GM18517 (cell line): ENCODE measurements at regions not wholly inside any gene's neighbourhood (a gene's known extent, or its start where the extent isn't known, plus 50 kb on each side); places are given as distances from the start of the nearest gene placed in this dataset.

Experiments
- ATAC-seq: cut with Tn5 transposase; IDR thresholded peaks from one replicate; pipeline ENCODE4 v1.9.1; 2021; ENCODE audit warnings: mild to moderate bottlenecking, moderate library complexity; ENCODE audit not compliant: unreplicated experiment

GRCh38 chr6:121020656-121021055, 313.6 kb downstream of the TBC1D32 start:
- ATAC-seq: no peak

GRCh38 chr6:121008553-121008952, 325.7 kb downstream of the TBC1D32 start:
- ATAC-seq: no peak

DNA sequence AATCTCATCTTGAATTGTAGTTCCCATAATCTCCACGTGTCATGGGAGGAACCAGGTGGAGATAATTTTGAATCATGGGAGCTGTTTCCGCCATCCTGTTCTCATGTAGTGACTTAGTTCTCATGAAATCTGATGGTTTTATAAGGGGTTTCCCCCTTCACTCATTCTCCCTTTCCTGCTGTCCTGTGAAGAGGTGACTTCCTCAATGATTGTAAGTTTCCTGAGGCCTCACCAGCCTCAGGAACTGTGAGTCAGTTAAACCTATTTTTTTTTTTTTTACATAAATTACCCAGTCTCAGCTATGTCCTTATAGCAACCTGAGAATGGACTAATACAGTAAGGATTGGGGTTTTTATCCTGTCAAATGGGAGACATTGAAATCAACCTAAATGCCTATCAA, 328.3 kb downstream of the TBC1D32 start:
- no peak for ATAC-seq

DNA sequence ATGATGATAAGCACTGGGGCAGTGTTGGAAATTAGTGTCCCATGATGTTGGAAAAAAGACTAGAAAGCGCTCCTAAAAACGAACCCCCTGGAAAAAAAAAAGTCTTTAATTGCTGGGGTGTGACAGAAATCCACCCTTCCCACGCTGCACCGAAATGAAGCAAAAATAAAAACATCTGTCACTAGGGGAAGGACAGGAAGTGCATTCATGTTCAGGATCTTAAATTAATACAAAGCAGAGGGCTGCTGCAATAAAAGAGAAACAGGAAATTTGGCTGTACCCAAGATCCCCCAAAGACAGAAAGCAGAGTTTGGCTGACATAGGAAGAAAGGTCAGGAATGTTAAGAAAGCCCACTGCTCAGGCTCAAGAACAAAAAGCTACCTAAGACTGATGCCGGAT, 333.9 kb downstream of the TBC1D32 start:
- ATAC-seq: no peak

- ATAC-seq: no peak
These were observed 337.9 kb downstream of the TBC1D32 start for GRCh38 chr6:120996340-120996739.

- ATAC-seq: no peak
These were observed 339.7 kb downstream of the TBC1D32 start for GRCh38 chr6:120994573-120994967.

- no peak for ATAC-seq
These were observed 340.2 kb downstream of the TBC1D32 start for GRCh38 chr6:120993929-120994572.

GRCh38 chr6:120992257-120992656, 342.0 kb downstream of the TBC1D32 start:
- ATAC-seq: no peak

- ATAC-seq: no peak
These were observed 343.4 kb downstream of the TBC1D32 start for GRCh38 chr6:120990866-120991265.

DNA sequence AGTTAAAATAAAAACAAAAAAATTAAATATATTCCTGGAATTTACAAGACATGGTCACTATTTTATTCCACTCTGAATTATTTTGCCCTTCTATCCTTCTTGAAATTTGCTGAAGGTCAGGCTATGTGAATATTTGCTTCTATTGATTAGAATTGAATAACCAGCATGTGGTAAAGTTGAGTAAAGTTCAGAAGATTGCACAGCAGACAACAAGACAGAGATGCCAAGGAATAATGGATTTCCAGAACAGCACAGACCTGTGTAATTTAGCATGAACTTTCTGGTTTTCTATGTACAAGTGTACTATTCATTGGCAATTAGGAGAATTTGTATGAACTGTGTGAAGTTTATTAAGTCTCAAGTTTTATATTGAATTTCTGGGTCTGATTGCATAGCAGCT, 352.4 kb downstream of the TBC1D32 start:
- no peak for ATAC-seq

- ATAC-seq: no peak
These were observed 368.0 kb downstream of the TBC1D32 start for GRCh38 chr6:120966321-120966720.

GRCh38 chr6:120965814-120966213, 368.5 kb downstream of the TBC1D32 start:
- peak; percentile 54 for ATAC-seq

DNA sequence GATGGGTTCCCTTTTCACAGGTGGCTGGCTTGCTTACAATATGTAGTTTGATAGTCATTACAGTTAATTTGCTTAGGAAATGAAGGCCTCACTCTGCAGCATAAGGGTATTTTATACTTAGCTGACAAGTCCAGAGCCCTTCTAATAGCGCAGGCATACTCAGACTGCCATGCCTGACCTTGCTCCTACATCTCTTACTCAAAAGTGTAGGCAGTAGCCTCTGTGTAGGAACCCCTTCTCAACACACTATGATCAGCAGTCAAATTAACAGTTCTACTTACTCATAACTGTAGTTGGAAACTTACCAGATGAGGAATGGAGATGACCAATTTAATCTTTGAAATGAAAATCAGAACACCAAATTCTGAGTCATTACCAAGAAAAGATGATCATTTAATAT, 373.5 kb downstream of the TBC1D32 start:
- ATAC-seq: no peak

DNA sequence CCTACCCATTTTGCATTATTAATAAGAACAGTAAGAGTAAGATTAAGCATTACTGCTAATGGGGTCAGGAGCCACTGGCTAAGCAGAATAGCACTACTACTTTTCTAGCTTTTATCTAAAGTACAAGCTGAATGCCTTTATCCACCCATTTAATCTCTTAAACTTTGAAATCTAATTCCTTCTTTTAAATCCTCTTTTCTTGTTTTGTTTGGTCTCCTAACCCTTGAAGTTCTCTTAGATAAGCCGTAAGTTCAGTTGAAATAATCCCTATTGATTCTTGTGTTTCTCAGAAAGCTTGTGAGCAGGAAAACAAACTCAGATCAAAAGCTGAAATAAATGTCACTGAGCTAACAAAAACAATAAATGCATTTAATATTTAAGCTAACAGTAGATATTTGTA, 380.2 kb downstream of the TBC1D32 start:
- no peak for ATAC-seq

DNA sequence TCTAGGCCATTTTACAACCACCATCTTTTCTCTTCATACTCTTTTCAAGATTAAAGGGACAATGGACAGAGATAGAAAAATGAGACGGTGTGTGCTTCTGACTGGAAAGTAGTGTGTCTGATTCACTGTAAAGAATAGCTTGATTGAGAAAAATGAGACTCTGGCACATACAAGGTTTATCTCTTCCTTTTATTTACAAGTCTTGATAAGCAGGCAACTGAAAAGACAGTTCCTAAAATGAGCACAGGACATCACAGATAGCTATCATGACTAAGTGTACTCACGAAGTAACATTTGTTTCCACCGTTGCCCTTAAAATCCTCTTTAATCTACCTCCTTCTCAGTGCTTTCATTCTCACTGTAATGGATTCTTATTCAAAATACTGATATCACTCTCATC, 383.0 kb downstream of the TBC1D32 start:
- ATAC-seq: no peak

- no peak for ATAC-seq
These were observed 387.2 kb downstream of the TBC1D32 start for GRCh38 chr6:120947111-120947510.

- ATAC-seq: peak; percentile 65
These were observed 388.2 kb downstream of the TBC1D32 start for GRCh38 chr6:120945905-120946594.

DNA sequence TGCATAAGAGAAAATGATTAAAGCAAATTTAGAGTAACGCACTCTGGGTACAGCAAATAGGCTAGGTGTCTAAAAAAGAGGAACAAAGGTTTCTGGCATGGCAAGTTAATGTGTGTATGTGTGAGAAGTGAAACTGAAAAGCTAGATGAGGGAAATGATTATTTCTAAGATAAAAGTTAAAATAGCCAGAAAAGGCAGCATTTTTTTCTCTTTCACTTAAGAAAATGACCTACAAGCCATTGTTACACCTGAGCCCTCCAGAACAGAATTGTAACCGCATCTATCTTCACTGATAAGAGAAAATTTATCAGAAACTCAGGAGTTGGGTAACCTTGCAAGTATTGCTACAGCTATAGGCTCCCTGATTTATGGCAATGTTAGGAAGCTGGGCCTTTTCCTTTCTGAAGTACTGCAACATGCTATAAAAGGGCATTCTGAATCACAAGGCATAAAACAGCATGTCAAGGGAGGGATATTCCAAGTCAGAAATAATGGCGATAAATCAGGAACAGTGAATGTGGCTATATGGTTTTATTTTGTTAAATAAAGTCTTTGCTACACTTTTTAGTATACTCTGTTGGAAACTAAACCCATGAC, 395.3 kb downstream of the TBC1D32 start:
- ATAC-seq: peak; percentile 99

- ATAC-seq: peak; percentile 38
These were observed 396.0 kb downstream of the TBC1D32 start for GRCh38 chr6:120938164-120938875.

DNA sequence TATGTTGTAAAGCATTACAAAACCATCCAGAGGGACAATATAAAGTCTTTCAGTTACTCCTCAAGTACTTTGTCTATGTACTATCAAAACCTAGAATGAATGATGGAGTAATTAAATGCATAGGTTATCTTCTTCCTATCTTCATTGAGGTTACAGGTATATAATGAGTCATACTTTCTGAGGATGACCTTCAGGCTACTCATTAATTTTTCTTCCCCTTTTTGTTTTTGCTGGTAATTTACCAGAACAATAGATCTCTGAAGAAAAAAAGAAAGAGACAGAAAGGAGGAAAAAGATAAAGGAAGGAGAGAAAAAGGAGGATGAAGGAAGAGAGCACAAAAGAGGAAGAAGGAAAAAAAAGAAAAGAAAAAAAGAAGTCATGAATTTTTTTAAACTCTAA, 398.4 kb downstream of the TBC1D32 start:
- peak; percentile 44 for ATAC-seq

GRCh38 chr6:120935016-120935415, 399.3 kb downstream of the TBC1D32 start:
- no peak for ATAC-seq
